Large intestine (tissue), 3 donors: ENCODE measurements at regions not wholly inside any gene's neighbourhood (a gene's known extent, or its start where the extent isn't known, plus 50 kb on each side); places are given as distances from the start of the nearest gene placed in this dataset.

ENCODE experiments used
- DNase-seq, 2 donors: peaks; one replicate each; pipeline versions ENCODE4 v3.0.0 to v3.0.0-alpha.2; 2013
- H3K27ac ChIP-seq: one replicate; pipeline ENCODE4 v1.5.1; 2013; ENCODE audit warnings: low read length
- H3K27me3 ChIP-seq: 2 replicates; pipeline ENCODE4 v1.6.1; 2013; ENCODE audit warnings: low read length; ENCODE audit not compliant: control insufficient read depth, insufficient read depth
- H3K36me3 ChIP-seq: 2 replicates; pipeline ENCODE4 v1.6.1; 2013; ENCODE audit warnings: low read length; ENCODE audit not compliant: control insufficient read depth, insufficient read depth
- H3K4me1 ChIP-seq: one replicate; pipeline ENCODE4 v1.6.1; 2013; ENCODE audit warnings: low read length; ENCODE audit not compliant: control insufficient read depth, insufficient read depth
- H3K4me3 ChIP-seq: one replicate; pipeline ENCODE4 v1.5.1; 2013; ENCODE audit warnings: low read length
- H3K9me3 ChIP-seq: one replicate; pipeline ENCODE4 v1.6.1; 2013; ENCODE audit warnings: mild to moderate bottlenecking, low read depth, low read length, moderate library complexity; ENCODE audit not compliant: control insufficient read depth
- WGBS: methylation state at CpG from one replicate; pipeline ENCODE4 v1.1.5; 2013; ENCODE audit warnings: low lambda C conversion rate; ENCODE audit not compliant: insufficient coverage; 5-methylcytosine and 5-hydroxymethylcytosine counted together

DNA sequence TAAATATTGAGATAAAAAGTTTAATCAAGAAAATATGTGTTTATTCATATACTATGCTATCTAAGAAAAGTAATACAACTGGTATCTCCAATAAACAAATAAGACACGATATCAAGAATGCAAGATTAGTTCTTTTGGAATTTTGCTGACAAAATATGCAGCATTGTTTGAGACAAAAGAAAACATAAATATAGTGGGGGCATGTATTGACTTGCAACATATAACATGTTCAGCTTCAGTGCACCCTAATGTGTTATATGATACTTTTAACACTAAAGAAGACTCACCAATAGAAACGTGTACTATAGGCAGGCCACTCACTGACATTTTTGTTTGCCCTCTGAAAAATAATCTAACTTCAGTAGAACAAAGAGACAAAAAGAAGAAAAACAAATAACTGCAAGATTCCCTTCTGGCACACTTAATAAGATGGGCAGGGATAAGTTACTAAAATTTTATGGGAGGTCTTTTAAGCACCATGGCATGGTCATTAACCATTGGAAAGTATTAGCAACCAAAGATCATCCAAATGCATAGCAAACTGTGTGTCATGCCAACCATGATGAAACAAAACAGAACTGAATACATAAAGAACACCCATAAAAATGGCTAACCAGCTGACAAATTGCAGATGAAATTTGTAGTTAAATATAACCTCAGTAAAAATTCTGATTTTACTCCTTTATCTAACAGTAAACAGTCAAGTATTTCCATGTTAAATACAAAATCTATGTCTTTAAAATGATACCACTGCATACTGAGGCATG, 447.9 kb upstream of the FAM241A start:
- H3K9me3 ChIP-seq: no peaks in the 10 kb centered on the region
- H3K4me3 ChIP-seq: no peak overlapping the region
- no peaks in the 10 kb centered on the region for H3K4me1 ChIP-seq
- H3K36me3 ChIP-seq: no peaks in the 10 kb centered on the region
- H3K27me3 ChIP-seq: no peaks in the 10 kb centered on the region
- no peak overlapping the region for H3K27ac ChIP-seq
- WGBS: no CpG with 5 or more reads among the region's 2 CpGs
- no peak for DNase-seq

DNA sequence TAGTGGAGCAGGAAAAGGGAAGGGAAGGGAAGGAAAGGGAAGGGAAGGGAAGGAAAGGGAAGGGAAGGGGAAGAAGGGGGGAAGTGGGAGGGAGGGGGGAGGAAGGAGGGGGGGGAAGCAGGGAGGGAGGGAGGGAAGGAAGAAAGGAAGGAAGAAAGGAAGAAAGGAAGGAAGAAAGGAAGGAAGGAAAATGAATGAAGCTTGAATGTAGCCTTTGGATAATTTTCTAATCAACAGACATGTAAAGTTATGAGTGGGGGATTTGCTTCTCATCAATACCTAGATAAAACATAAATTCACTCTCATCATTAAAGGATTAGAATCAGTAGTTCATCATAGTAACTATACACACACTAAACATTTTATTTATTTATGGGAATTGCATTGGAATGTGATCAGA, 446.9 kb upstream of the FAM241A start:
- Histone ChIP-seq H3K36me3 (no peaks in the 10 kb centered on the region), H3K27ac (no peak overlapping the region), H3K27me3 (no peaks in the 10 kb centered on the region), H3K9me3 (no peaks in the 10 kb centered on the region), H3K4me3 (no peak overlapping the region), H3K4me1 (no peaks in the 10 kb centered on the region)
- DNase-seq: no peak

DNA sequence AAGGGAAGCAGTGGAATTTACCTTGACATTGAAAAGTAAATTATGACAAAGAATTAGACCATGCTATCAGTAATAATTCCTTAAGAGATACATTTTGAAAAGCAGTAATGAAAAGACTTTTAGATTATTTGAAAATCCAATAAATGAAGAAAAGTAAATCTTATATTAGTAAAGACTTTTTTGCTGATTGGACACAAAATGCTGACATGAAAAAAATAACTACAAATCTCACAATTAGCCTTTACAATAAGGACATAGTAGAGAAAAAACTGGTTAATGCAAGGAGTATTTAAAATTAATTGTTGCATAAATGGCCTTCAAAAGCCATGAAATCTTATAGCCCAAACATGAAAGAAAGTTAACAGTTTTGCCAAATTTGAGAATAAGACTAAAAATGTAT, 446.1 kb upstream of the FAM241A start:
- Histone ChIP-seq H3K27ac (no peak overlapping the region), H3K9me3 (no peaks in the 10 kb centered on the region), H3K4me1 (no peaks in the 10 kb centered on the region), H3K27me3 (no peaks in the 10 kb centered on the region), H3K36me3 (no peaks in the 10 kb centered on the region), H3K4me3 (no peak overlapping the region)
- no peak for DNase-seq

DNA sequence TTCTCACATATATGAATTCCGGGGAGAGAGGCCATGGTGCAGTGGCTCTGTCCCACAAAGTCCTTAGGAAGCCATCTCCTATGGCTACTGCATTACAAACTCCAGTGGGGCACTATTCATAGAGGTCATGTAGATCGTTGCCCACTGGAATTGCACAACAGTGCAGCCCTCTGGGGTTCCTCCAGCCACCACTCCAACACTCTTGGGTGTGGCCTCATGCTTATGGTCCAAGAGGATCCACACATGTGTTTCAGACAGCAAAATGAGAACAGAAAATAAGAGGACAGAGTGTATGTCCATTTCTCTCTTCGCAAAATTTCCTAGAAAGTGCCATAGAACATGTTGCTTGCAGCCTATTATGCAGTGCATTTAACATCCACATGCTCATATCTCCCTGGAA, 444.2 kb upstream of the FAM241A start:
- no peaks in the 10 kb centered on the region for H3K27me3 ChIP-seq
- H3K36me3 ChIP-seq: no peaks in the 10 kb centered on the region
- no peak overlapping the region for H3K4me3 ChIP-seq
- no peaks in the 10 kb centered on the region for H3K4me1 ChIP-seq
- no peak for DNase-seq
- H3K9me3 ChIP-seq: no peaks in the 10 kb centered on the region
- WGBS: no CpG with 5 or more reads among the region's 3 CpGs
- no peak overlapping the region for H3K27ac ChIP-seq

DNA sequence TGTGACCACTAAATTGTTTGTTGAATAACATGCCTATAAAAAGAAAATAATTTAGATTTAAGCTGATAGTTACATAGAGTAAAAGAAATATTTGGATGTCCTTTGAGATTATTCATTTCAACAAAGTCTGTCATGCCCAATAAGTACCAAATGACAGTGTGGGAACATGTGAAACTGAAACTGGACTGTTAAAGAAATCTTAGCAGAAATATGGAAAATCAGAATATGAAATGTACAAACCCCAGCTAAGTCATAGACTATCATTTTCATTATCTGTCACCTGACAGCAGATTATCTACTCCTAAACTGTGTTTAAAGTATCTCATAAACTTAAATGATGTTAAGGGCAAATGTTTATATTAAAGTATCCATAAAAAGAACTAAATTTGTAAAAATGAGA, 437.8 kb upstream of the FAM241A start:
- no peaks in the 10 kb centered on the region for H3K27me3 ChIP-seq
- no peaks in the 10 kb centered on the region for H3K9me3 ChIP-seq
- DNase-seq: no peak
- H3K27ac ChIP-seq: no peak overlapping the region
- H3K4me1 ChIP-seq: no peaks in the 10 kb centered on the region
- no peak overlapping the region for H3K4me3 ChIP-seq
- no peaks in the 10 kb centered on the region for H3K36me3 ChIP-seq

DNA sequence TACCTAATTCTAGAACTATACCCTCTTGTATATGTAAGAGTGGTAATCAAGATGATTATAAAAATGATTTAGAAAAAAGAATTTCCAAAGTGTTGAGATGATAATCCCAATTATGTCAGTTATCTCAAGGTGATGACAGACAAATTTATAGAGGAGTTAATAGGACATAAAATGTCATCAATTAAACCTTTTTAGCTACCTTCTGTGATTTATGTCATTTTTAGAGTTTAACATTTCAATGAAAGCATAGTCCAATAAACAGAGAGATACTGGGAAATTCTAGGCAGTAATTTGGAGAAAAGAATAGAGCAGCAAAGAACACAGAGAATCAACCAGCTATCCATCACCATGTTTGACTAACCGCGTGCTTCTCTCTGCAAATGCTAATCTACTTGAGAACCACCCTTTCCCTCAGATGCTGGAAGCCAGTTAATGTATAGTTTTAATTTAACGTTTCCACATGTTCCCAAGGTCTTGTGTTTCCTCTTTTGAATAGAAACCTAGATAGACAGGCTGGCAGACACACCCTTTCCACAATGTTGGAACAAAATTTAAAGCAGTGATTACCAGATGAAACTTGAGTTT, 433.1 kb upstream of the FAM241A start:
- 14% methylated on average over 1 of the region's 3 CpGs for WGBS
- no peaks in the 10 kb centered on the region for H3K4me1 ChIP-seq
- no peaks in the 10 kb centered on the region for H3K27me3 ChIP-seq
- no peak overlapping the region for H3K27ac ChIP-seq
- no peak overlapping the region for H3K4me3 ChIP-seq
- no peaks in the 10 kb centered on the region for H3K36me3 ChIP-seq
- DNase-seq: no peak
- H3K9me3 ChIP-seq: no peaks in the 10 kb centered on the region

DNA sequence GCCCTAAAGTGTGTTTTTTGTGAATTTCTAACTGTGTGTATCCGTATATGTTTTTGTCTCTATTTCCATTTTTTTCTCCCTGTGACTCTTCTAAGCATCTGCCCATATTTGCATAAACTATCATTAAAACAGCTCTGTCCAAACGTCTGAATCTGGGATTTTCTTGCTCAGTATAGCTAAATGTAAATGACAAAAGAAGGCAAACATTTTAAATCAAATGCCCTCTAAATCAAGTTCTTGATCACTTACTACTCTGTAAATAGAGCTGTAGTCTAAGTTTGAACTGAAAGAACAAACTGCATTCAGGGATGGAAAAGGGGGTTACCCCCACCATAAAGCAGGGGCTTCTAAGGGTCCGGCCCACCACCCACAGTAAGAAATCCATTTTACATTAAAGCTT, 432.0 kb upstream of the FAM241A start:
- Histone ChIP-seq H3K9me3 (no peaks in the 10 kb centered on the region), H3K27ac (no peak overlapping the region), H3K27me3 (no peaks in the 10 kb centered on the region), H3K36me3 (no peaks in the 10 kb centered on the region), H3K4me3 (no peak overlapping the region), H3K4me1 (no peaks in the 10 kb centered on the region)
- no peak for DNase-seq
- WGBS: 100% methylated on average over 1 of the region's 3 CpGs

DNA sequence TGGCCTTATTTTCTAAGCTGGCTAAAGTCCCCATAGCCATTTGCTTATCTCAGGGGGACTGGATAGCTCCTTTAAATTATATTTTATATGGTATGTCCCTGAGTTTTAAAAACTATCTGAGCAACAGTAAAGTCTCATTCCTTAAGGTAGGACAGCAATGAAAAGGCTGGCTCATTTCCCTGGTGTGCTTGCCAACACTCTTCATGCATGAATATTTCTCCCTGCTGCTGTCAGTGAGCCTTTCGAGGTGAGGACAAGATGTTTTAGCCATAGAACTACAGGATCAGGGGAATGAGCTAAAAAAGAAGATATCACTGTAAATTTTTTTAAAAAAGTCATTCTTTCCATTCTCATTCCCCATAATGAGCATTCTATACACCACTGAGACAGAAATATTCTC, 427.3 kb upstream of the FAM241A start:
- Histone ChIP-seq H3K4me1 (peaks cover 3% of the 10 kb centered on the region), H3K27ac (no peak overlapping the region), H3K36me3 (no peaks in the 10 kb centered on the region), H3K4me3 (no peak overlapping the region), H3K27me3 (no peaks in the 10 kb centered on the region), H3K9me3 (no peaks in the 10 kb centered on the region)
- DNase-seq: no peak
- no CpG with 5 or more reads among the region's 1 CpG for WGBS

DNA sequence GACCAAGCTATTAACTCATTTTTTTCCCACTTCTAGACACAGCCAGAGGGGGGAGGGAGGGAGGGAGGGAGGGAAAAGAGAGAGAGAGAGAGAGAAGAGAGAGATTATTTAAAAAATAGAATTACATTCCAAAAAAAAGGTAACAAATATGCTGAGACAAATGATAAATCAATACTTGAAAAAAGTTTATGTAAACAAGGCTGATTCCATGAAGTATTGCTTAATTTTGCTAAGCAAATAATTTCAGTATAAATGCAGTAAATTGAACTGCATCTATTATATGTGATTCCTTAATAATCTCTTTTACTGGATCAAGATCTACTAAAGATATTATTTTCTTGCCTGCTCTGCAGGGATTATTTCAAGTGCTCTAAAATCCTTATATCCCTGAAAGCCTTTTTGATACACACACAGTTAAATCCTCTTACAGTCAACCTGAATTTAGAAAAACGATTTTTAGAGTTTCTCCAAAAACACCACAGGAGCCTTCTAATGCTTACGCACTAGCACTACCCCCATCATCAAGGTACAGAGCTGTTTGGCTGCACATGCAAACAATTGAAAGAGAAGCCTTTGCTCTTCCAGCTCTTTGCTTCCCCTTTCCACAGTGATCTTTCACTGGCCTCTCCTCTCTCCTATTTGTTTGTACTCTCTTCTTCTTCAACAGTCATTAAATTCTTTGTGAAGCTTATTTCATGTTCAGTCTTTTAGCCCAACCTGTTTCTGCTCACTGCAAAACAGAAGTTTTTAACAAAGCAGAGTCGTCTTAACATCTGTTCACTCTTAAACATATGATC, 426.3 kb upstream of the FAM241A start:
- Histone ChIP-seq H3K27me3 (no peaks in the 10 kb centered on the region), H3K36me3 (no peaks in the 10 kb centered on the region)
- 90% methylated on average over 2 of the region's 3 CpGs for whole genome bisulfite sequencing

DNA sequence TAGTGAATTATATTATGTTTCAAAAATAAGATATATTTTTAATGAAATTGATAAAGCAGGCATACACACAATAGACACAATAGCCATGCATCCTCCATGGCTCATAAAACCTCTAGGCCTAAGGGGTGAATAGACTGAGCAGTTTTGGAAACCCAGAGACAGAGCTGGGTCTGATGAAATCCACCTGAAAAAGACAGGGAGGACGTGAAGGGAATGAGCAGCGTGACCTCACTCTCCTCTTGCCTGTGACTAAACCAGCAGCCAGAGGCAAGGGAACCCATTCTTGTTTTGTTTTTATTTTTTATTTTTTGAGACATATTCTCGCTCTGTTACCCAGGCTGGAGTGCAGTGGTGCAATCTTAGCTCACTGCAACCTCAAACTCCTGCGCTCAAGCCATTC, 424.4 kb upstream of the FAM241A start:
- Histone ChIP-seq H3K36me3 (no peaks in the 10 kb centered on the region), H3K4me3 (no peak overlapping the region), H3K9me3 (no peaks in the 10 kb centered on the region), H3K27ac (no peak overlapping the region), H3K4me1 (peaks cover 5% of the 10 kb centered on the region), H3K27me3 (no peaks in the 10 kb centered on the region)
- DNase-seq: no peak
- 90% methylated on average over 1 of the region's 4 CpGs for WGBS

More for the DNA sequence above, 426.3 kb upstream of the FAM241A start:
- no peak for DNase-seq
- no peaks in the 10 kb centered on the region for H3K9me3 ChIP-seq
- H3K4me3 ChIP-seq: no peak overlapping the region
- H3K27ac ChIP-seq: no peak overlapping the region
- peaks cover 5% of the 10 kb centered on the region for H3K4me1 ChIP-seq
